ENCODE measurements at regions not wholly inside any gene's neighbourhood (a gene's known extent, or its start where the extent isn't known, plus 50 kb on each side); places are given as distances from the start of the nearest gene placed in this dataset.
"Not testable (repeated sequence)": the region's sequence is repeated elsewhere in the genome, so short reads cannot be mapped to it uniquely, and the experiment has no call there.

DNA sequence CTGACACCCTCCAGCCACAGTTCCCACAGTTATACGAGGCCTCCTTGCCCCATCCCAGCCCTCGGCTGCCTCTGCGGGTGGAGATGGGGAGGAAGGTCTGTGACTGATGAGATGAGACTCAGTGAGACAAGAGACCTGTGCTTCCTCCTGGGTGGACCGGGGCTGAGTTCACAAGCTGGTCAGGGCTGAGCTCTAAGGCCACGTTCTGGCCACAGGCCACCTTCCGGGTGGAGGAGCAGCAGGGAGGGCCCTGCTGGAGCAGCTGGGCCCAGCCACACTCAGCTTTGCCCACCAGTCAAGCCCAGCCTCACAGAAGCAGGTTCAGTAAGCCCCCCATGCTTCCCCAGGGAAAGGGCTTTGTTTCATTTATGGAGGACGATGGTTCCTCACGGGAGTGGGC lies 214.7 kb downstream of the ANKRD30B start:
- DNase-seq (ENCODE audit: low spot score): no peak

GRCh38 chr18:14963246-14963645 lies 215.3 kb downstream of the ANKRD30B start:
- no peak for DNase-seq (ENCODE audit: low spot score)

DNA sequence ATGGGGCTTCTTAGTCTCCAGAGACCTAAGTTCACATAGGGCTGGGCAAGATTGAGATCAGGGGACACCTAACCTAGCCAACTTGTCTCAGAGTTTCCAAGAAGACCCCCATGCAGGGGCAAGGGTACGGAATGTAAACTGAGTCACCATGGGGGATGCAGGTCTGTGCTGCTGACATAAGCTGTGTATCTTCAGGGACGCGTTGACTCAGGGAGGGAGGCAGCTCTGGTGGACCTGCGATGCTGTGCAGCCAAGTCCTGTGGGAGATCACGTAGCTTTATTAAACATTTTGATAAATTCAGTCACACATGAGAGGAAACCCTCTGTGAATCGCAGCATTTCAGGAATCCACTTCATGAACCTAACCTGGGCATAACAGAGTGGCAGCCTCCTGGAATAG lies 216.0 kb downstream of the ANKRD30B start:
- DNase-seq (ENCODE audit: low spot score): no peak

DNA sequence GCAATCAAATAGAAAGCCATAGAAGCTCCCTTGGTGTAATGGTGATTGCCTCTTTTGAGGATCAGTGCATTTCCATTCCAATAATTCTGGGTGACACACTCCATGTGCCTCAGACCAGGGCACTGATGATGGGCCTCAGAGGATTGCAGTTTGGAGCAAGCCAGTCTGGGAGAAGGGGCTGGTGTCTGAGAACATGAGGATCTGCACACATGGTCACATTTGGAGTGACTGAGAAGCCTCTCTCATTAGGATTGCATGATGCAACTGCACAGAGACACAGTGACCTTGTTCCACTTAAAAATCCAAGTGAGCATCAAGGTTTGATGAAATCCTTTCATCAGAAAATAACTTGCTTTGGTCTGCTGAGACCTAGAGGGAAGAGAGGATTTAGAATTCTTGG lies 216.4 kb downstream of the ANKRD30B start:
- no peak for DNase-seq (ENCODE audit: low spot score)

GRCh38 chr18:14964976-14965375 lies 217.0 kb downstream of the ANKRD30B start:
- DNase-seq (ENCODE audit: low spot score): not testable (repeated sequence)

DNA sequence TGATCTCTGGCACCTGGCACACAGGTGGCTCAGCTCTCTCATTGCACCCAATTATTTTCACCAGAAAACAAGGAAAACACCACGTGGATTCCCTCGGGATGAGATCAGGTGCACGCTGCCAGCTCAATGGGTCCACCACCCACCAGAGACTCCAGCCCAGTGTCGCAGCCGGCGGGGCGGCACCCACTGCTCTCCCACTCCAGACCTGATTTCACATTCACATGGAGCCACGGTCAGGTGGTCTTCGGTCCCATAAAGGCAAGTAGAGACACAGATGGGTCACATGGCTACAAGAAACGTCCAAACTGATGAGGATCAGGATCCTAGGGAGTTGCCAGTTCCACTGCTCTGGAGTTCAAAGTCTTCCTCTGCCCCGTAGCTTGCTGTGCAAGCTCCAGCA lies 217.6 kb downstream of the ANKRD30B start:
- no peak for DNase-seq (ENCODE audit: low spot score)

DNA sequence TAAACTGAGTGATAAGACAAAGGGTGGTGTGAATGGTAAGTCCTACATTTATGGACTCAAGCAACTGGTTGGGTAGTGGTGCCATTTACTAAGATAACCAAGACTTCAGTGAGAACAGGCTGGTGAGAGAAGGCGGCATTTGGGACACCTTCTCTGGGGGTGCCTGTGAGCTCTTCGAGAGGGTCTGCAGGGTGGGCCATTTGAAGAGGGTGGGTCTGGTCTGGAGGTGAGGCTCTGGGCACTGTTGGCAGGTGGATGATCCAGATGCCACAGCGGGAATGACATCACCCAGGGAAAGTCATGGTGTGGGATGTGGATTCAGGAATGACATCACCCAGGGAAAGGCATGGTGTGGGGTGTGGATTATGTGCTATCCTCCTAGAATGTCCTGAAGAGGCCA lies 219.3 kb downstream of the ANKRD30B start:
- DNase-seq (ENCODE audit: low spot score): not testable (repeated sequence)

GRCh38 chr18:14969500-14969899 lies 221.5 kb downstream of the ANKRD30B start:
- DNase-seq (ENCODE audit: low spot score): no peak

DNA sequence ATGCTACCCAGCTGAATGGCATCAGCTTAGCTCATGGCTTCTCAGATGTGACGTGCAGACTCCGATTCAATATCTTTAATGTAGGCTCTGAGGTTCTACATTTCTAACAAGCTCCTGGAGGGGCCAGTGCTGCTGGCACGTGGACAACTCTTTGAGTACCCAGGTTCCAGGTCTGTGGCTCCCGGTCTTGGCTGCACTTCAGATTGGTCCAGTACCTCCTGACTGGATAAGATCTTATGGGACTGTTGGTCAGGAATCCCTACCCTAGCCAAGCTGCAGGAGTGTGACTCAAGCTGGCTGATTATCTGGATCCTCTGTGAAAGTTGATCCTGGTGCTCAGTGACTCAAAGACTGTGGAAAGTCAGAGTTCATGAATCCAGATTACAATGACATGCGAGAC lies 222.1 kb downstream of the ANKRD30B start:
- DNase-seq (ENCODE audit: low spot score): no peak

- DNase-seq (ENCODE audit: low spot score): no peak
Measured at GRCh38 chr18:14971461-14972185, 223.7 kb downstream of the ANKRD30B start.

GRCh38 chr18:14973421-14973820 lies 225.4 kb downstream of the ANKRD30B start:
- not testable (repeated sequence) for DNase-seq (ENCODE audit: low spot score)

DNA sequence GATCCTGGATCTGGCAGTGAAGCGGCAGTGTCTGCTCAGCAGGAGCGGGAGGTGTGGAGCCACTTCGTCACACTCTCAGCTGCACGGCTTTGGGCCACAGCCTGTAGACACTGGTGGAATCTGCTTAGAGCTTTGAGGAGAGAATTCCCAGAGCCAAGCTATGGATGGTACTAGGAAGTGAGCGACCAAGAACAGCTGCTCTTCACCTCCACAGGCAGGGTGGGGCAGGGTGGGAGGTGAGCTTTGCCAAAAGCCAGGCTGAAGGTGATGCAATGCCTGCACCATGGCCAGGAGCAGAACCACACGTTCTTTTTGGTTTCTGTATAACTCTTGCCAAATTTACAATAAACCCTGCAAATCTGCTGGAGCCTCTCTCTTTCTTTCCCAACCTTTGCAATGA lies 226.1 kb downstream of the ANKRD30B start:
- DNase-seq (ENCODE audit: low spot score): no peak

DNA sequence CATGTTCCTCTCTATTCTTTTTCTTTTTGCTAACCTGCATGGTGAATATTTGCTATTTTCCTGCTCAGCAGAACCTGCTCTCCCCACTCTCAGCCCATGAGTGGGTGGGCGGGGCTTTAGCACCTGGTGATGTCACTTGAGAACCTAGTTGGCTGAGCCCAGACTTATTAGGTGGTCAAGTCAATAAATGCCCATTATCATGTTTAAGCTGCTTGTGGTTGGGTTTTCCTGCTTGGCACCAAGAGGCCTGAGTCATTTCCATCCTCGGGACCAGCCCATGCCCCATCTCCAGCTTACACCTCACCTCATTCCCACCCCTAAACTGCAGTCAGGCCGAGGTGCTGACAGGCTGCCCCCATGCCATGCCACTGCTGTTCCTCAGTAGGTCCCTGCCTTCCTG lies 226.6 kb downstream of the ANKRD30B start:
- no peak for DNase-seq (ENCODE audit: low spot score)

GRCh38 chr18:14975431-14975830 lies 227.5 kb downstream of the ANKRD30B start:
- no peak for DNase-seq (ENCODE audit: low spot score)

DNA sequence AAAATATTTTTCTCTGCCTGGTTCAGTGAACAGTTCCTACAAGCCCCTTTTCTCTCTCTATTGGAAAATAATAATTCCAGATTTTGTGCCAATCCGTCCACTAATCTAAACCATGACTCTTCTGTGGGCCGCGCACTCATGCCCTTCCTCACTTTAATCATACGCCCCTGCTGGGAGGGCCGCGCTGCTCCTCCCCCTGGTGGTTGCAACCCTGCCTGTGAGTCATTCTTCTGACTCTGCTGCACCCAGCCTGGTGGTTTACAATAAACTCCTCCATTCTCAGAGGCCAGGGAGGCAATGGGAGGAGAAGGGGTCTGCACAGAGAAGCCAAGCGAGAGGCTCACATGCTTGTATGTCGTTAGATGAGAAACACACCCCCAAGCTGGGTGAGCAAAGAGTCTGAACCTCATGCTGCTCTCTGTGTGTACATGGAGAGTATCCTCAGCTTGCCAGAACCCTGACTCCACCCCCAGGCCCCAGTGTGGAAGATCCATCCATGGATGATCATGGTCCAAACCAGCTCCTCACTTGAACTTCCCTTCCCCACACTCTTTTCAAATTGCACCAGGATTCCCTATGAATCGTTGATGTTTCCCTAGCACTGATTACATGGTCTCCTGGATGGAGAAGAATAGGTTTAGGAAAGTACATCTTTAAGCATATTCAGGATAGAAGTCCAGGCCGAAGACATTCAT lies 228.9 kb downstream of the ANKRD30B start:
- no peak for DNase-seq (ENCODE audit: low spot score)

GRCh38 chr18:14978191-14978590 lies 230.2 kb downstream of the ANKRD30B start:
- no peak for DNase-seq (ENCODE audit: low spot score)

- no peak for DNase-seq (ENCODE audit: low spot score)
Measured at GRCh38 chr18:14978962-14979535, 231.1 kb downstream of the ANKRD30B start.

DNA sequence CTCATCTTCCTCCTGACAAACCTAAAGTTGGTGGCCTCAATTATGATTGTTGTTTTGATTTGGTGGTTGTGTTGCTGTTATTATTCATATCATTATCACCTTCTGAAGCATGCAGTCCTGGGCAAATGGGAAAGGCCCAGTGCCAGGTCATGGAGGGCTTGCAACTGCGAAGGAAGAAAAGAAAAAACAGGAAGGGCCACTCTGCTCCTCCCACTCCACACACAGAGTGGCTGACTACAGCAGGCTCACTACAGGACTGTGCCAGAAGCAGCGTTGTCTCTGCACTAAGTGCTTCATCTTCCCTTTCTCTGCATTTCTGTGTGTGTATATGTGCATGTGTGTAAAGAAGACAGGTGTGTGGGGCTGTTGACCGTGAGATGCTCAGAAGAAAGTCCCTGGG lies 231.9 kb downstream of the ANKRD30B start:
- DNase-seq (ENCODE audit: low spot score): no peak

- DNase-seq (ENCODE audit: low spot score): not testable (repeated sequence)
Measured at GRCh38 chr18:14984531-14984930, 236.6 kb downstream of the ANKRD30B start.

GRCh38 chr18:14985291-14986013 lies 237.5 kb downstream of the ANKRD30B start:
- not testable (repeated sequence) for DNase-seq (ENCODE audit: low spot score)

DNA sequence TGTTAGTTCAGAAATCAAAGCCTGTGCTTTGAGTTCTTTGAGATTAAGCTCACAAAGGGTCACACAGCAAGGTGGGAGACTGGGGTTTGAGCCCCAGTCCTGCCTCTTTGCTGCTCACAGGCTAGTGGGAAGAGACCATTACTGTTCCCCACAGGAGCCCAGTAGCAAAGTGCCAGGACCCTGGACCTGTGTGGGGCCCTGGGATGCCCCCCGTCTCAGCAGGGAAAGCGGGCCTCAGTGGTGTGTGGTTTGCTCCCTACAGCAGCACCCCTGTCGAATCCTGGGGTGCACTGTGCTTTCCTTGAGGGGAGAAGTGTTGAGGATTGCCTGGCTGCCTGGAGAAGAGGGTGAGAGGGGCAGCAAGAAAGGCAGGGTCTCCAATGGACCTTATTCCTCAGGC lies 239.4 kb downstream of the ANKRD30B start:
- DNase-seq (ENCODE audit: low spot score): not testable (repeated sequence)

GRCh38 chr18:14987960-14988710 lies 240.2 kb downstream of the ANKRD30B start:
- DNase-seq (ENCODE audit: low spot score): not testable (repeated sequence)
